ENCODE measurements at regions not wholly inside any gene's neighbourhood (a gene's known extent, or its start where the extent isn't known, plus 50 kb on each side); places are given as distances from the start of the nearest gene placed in this dataset.

DNA sequence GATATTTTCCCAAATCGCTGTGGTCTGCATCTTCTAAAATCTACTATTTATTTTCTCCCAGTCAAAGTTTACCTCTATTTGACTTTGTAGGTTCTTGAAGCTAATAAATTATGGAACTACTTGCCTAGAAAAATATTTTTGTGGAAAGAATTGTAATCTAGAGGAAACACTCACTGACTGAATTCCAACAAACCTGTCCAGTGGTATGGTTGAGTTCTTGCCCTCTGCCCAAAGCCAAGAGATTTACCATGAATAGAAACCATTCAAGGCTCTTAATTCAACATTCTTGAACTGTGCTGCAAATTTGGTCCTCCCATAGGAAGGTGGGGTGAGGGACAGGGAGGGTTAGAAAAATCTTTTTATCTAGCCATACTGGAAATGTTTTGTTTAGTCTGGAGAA, 233.9 kb upstream of the MAP3K1 start:
- in situ Hi-C loops (cut with MboI): no loop called here
- FAIRE-seq (no peak), DNase-seq (ENCODE audit: extremely low read depth in 1 of 4, low spot score in 3 of 4) (no peak), ATAC-seq (no peak)
- ChIA-PET POLR2A (no interaction called here), CTCF (ENCODE audit: low intra/inter-chr PET ratio) (no interaction called here)
- no peak overlapping the region for H3K4me3 ChIP-seq
- H3K4me1 ChIP-seq (replicated peaks in 1 of 2; ENCODE audit: control insufficient read depth in 2 of 2, insufficient read depth in 2 of 2, low read length in 2 of 2): no peaks in the 10 kb centered on the region; a peak in 1 of 5 replicates
- intact Hi-C loops (cut with micrococcal nuclease): no loop called here
- peaks cover 0 to 12% of the 10 kb centered on the region in 2 experiments; a peak in 1 of 5 replicates for H3K27me3 ChIP-seq (ENCODE audit: control insufficient read depth in 2 of 2, insufficient read depth in 2 of 2, low read length in 2 of 2)
- no peak overlapping the region for H3K4me2 ChIP-seq (ENCODE audit: insufficient read depth, low read length)
- no peaks in the 10 kb centered on the region for H3K36me3 ChIP-seq (ENCODE audit: control insufficient read depth, insufficient read depth, low read length)
- H4K20me1 ChIP-seq (replicated peaks; ENCODE audit: control insufficient read depth, insufficient read depth, low read length): no peaks in the 10 kb centered on the region
- H3K9ac ChIP-seq (ENCODE audit: insufficient read depth in 1 of 2, low read depth in 2 of 2, low read length in 2 of 2): no peak overlapping the region
- H3K9me1 ChIP-seq (ENCODE audit: control insufficient read depth, insufficient read depth, low read length): no peaks in the 10 kb centered on the region
- H2AFZ ChIP-seq (ENCODE audit: low read depth, low read length): no peak overlapping the region
- H3K27ac ChIP-seq (ENCODE audit: extremely low read depth, low read depth, low read length): no peak overlapping the region
- BruUV-seq (replicated peaks): no TSS peak
- H3K79me2 ChIP-seq (ENCODE audit: control insufficient read depth, insufficient read depth, low read length): no peaks in the 10 kb centered on the region
- WGBS (ENCODE audit: insufficient coverage, low coverage, missing lambda C conversion rate): 0% methylated on average over 1 of the region's 1 CpG
- no peaks in the 10 kb centered on the region for H3K9me3 ChIP-seq (replicated peaks; ENCODE audit: control insufficient read depth, insufficient read depth, low read depth, low read length)
- TF ChIP-seq KLF1 (tag; IDR thresholded peaks at IDR 0.05) (no peak), HNRNPLL (IDR thresholded peaks at IDR 0.05; ENCODE audit: low read depth, low read length, poor library complexity, severe bottlenecking) (no peak), ZNF76 (CRISPR knock-in tag; IDR thresholded peaks at IDR 0.05; ENCODE audit: borderline replicate concordance) (no peak), ADNP (tag; IDR thresholded peaks at IDR 0.05) (no peak), GTF2F1 (IDR thresholded peaks at IDR 0.05; ENCODE audit: low read depth, low read length) (no peak), CEBPG (CRISPR knock-in tag; IDR thresholded peaks at IDR 0.05) (no peak), CEBPG (tag; conservative IDR thresholded peaks at IDR 0.05 in 1 of 2, IDR thresholded peaks at IDR 0.05 in 1 of 2) (no peak), SMARCC2 (IDR thresholded peaks at IDR 0.05; ENCODE audit: low read depth) (no peak), ZNF77 (CRISPR knock-in tag; IDR thresholded peaks at IDR 0.05) (no peak), ZC3H11A (IDR thresholded peaks at IDR 0.05; ENCODE audit: low read depth, low read length) (no peak), SIX5 (IDR thresholded peaks at IDR 0.05; ENCODE audit: borderline replicate concordance in 1 of 2, insufficient read depth in 1 of 2, low read depth in 1 of 2, low read length in 2 of 2) (no peak), ZNF354B (CRISPR knock-in tag; IDR thresholded peaks at IDR 0.05) (no peak), CHD4 (IDR thresholded peaks at IDR 0.05; ENCODE audit: insufficient read depth, insufficient replicate concordance, low read depth, low read length, poor library complexity, severe bottlenecking) (no peak), KLF6 (CRISPR knock-in tag; IDR thresholded peaks at IDR 0.05; ENCODE audit: borderline replicate concordance) (no peak)
- TF ChIP-seq, protein P1, sequence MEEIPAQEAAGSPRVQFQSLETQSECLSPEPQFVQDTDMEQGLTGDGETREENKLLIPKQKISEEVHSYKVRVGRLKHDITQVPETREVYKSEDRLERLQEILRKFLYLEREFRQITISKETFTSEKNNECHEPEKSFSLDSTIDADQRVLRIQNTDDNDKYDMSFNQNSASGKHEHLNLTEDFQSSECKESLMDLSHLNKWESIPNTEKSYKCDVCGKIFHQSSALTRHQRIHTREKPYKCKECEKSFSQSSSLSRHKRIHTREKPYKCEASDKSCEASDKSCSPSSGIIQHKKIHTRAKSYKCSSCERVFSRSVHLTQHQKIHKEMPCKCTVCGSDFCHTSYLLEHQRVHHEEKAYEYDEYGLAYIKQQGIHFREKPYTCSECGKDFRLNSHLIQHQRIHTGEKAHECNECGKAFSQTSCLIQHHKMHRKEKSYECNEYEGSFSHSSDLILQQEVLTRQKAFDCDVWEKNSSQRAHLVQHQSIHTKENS (CRISPR knock-in tag; IDR thresholded peaks at IDR 0.05): no peak
- TF ChIP-seq, protein P2, sequence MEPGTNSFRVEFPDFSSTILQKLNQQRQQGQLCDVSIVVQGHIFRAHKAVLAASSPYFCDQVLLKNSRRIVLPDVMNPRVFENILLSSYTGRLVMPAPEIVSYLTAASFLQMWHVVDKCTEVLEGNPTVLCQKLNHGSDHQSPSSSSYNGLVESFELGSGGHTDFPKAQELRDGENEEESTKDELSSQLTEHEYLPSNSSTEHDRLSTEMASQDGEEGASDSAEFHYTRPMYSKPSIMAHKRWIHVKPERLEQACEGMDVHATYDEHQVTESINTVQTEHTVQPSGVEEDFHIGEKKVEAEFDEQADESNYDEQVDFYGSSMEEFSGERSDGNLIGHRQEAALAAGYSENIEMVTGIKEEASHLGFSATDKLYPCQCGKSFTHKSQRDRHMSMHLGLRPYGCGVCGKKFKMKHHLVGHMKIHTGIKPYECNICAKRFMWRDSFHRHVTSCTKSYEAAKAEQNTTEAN (CRISPR knock-in tag; IDR thresholded peaks at IDR 0.05): no peak
- TF ChIP-seq, protein P3, sequence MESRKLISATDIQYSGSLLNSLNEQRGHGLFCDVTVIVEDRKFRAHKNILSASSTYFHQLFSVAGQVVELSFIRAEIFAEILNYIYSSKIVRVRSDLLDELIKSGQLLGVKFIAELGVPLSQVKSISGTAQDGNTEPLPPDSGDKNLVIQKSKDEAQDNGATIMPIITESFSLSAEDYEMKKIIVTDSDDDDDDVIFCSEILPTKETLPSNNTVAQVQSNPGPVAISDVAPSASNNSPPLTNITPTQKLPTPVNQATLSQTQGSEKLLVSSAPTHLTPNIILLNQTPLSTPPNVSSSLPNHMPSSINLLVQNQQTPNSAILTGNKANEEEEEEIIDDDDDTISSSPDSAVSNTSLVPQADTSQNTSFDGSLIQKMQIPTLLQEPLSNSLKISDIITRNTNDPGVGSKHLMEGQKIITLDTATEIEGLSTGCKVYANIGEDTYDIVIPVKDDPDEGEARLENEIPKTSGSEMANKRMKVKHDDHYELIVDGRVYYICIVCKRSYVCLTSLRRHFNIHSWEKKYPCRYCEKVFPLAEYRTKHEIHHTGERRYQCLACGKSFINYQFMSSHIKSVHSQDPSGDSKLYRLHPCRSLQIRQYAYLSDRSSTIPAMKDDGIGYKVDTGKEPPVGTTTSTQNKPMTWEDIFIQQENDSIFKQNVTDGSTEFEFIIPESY (CRISPR knock-in tag; IDR thresholded peaks at IDR 0.05): no peak
- TF ChIP-seq, protein P4, sequence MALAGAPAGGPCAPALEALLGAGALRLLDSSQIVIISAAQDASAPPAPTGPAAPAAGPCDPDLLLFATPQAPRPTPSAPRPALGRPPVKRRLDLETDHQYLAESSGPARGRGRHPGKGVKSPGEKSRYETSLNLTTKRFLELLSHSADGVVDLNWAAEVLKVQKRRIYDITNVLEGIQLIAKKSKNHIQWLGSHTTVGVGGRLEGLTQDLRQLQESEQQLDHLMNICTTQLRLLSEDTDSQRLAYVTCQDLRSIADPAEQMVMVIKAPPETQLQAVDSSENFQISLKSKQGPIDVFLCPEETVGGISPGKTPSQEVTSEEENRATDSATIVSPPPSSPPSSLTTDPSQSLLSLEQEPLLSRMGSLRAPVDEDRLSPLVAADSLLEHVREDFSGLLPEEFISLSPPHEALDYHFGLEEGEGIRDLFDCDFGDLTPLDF (CRISPR knock-in tag; IDR thresholded peaks at IDR 0.05): no peak

Measured in K562 (cell line).